SK-N-SH treated with all-trans-retinoic acid at 6 μM for 48 hours (cell line): ENCODE measurements at regions not wholly inside any gene's neighbourhood (a gene's known extent, or its start where the extent isn't known, plus 50 kb on each side); places are given as distances from the start of the nearest gene placed in this dataset.

Experiments used
- BACH2 ChIP-seq: fragments of 250-450 bp; sonication (Bioruptor Pico); IDR thresholded peaks from 2 replicates; pipeline ENCODE4 v1.9.0; 2021; ENCODE audit warnings: mild to moderate bottlenecking, borderline replicate concordance
- CREB5 ChIP-seq: fragments of 250-450 bp; sonication (Bioruptor Pico); IDR thresholded peaks from 2 replicates; pipeline ENCODE4 v1.5.1; 2020; ENCODE audit warnings: low read depth, mild to moderate bottlenecking, moderate library complexity
- ESRRG ChIP-seq: fragments of 250-450 bp; sonication (Bioruptor Pico); IDR thresholded peaks from 2 replicates; pipeline ENCODE4 v1.6.1; 2021; ENCODE audit warnings: mild to moderate bottlenecking
- GLIS3 ChIP-seq: fragments of 250-450 bp; sonication (Bioruptor Pico); IDR thresholded peaks from 2 replicates; pipeline ENCODE4 v1.5.0; 2020; ENCODE audit warnings: mild to moderate bottlenecking, moderate library complexity
- ISL1 ChIP-seq: fragments of 250-450 bp; sonication (Bioruptor Pico); IDR thresholded peaks from 2 replicates; pipeline ENCODE4 v2.1.2; 2022; ENCODE audit warnings: mild to moderate bottlenecking, moderate library complexity
- OSR1 ChIP-seq: fragments of 250-450 bp; sonication (Bioruptor Pico); IDR thresholded peaks from 2 replicates; pipeline ENCODE4 v1.8.0; 2022; ENCODE audit warnings: moderate library complexity, mild to moderate bottlenecking, inconsistent platforms
- PATZ1 ChIP-seq: fragments of 250-450 bp; sonication (Bioruptor Pico); IDR thresholded peaks from 2 replicates; pipeline ENCODE4 v1.8.0; 2020; ENCODE audit warnings: mild to moderate bottlenecking, moderate library complexity, borderline replicate concordance
- PPARA ChIP-seq: fragments of 250-450 bp; sonication (Bioruptor Pico); IDR thresholded peaks from 2 replicates; pipeline ENCODE4 v1.5.0; 2020; ENCODE audit warnings: mild to moderate bottlenecking, borderline replicate concordance
- RARB ChIP-seq: fragments of 250-450 bp; sonication (Bioruptor Pico); IDR thresholded peaks from 2 replicates; pipeline ENCODE4 v1.8.0; 2021; ENCODE audit warnings: mild to moderate bottlenecking, moderate library complexity
- SNAI2 ChIP-seq: fragments of 250-450 bp; sonication (Bioruptor Pico); IDR thresholded peaks from 2 replicates; pipeline ENCODE4 v1.5.0; 2020; ENCODE audit warnings: mild to moderate bottlenecking, moderate library complexity
- TOX ChIP-seq: fragments of 250-450 bp; sonication (Bioruptor Pico); IDR thresholded peaks from 2 replicates; pipeline ENCODE4 v1.8.0; 2021; ENCODE audit warnings: mild to moderate bottlenecking, moderate library complexity, borderline replicate concordance
- ZC3H10 ChIP-seq: fragments of 250-450 bp; sonication (Bioruptor Pico); IDR thresholded peaks from 2 replicates; pipeline ENCODE4 v1.5.1; 2021; ENCODE audit warnings: mild to moderate bottlenecking, moderate library complexity
- ZFP3 ChIP-seq: fragments of 250-450 bp; sonication (Bioruptor Pico); IDR thresholded peaks from 2 replicates; pipeline ENCODE4 v1.5.0; 2020; ENCODE audit warnings: mild to moderate bottlenecking, moderate library complexity
- ZNF8 ChIP-seq: fragments of 450-650 bp; formaldehyde crosslinking; IDR thresholded peaks from 2 replicates; pipeline ENCODE4 v1.5.0; 2020; ENCODE audit warnings: mild to moderate bottlenecking, moderate library complexity

GRCh38 chr1:233777566-233777965, 126.9 kb upstream of the SLC35F3 start:
- no peak for TF ChIP-seq RARB (CRISPR knock-in tag)
- TF ChIP-seq PATZ1: no peak
- no peak for TF ChIP-seq PPARA (CRISPR knock-in tag)
- TF ChIP-seq SNAI2 (CRISPR knock-in tag): no peak
- TF ChIP-seq GLIS3 (CRISPR knock-in tag): no peak
- no peak for TF ChIP-seq ESRRG (CRISPR knock-in tag)
- no peak for TF ChIP-seq ZC3H10 (CRISPR knock-in tag)
- no peak for TF ChIP-seq CREB5 (CRISPR knock-in tag)
- no peak for TF ChIP-seq ZFP3
- no peak for TF ChIP-seq ZNF8 (CRISPR knock-in tag)
- TF ChIP-seq TOX: no peak
- TF ChIP-seq OSR1: no peak
- no peak for TF ChIP-seq ISL1 (CRISPR knock-in tag)
- TF ChIP-seq BACH2 (CRISPR knock-in tag): no peak
